Neutrophil (primary cell): ENCODE measurements at regions not wholly inside any gene's neighbourhood (a gene's known extent, or its start where the extent isn't known, plus 50 kb on each side); places are given as distances from the start of the nearest gene placed in this dataset.
"Not testable (repeated sequence)": the region's sequence is repeated elsewhere in the genome, so short reads cannot be mapped to it uniquely, and the experiment has no call there.

Experiments
- H3K27ac ChIP-seq: fragments of 200-600 bp; sonication (generic); 2 replicates; pipeline ENCODE4 v1.5.1; 2016; ENCODE audit warnings: mild to moderate bottlenecking, moderate library complexity
- H3K27me3 ChIP-seq: fragments of 200-600 bp; sonication (generic); 2 replicates; pipeline ENCODE4 v1.6.0; 2016; ENCODE audit warnings: mild to moderate bottlenecking
- H3K36me3 ChIP-seq: fragments of 200-600 bp; sonication (generic); 2 replicates; pipeline ENCODE4 v1.5.1; 2017
- H3K4me1 ChIP-seq, 2 experiments: fragments of 200-600 bp in 1 of 2; sonication (generic) in 1 of 2; 1 replicate in 1 of 2; 2 replicates in 1 of 2; pipeline versions ENCODE4 v1.5.1 to v1.6.1; 2013 to 2016; ENCODE audit warnings: low read depth in 1 of 2, low read length in 1 of 2, mild to moderate bottlenecking in 1 of 2, moderate library complexity in 1 of 2; ENCODE audit not compliant: control insufficient read depth in 1 of 2, insufficient read depth in 1 of 2
- H3K4me3 ChIP-seq, 2 experiments: fragments of 200-600 bp in 1 of 2; sonication (generic) in 1 of 2; 1 replicate in 1 of 2; 2 replicates in 1 of 2; pipeline ENCODE4 v1.5.1; 2013 to 2016; ENCODE audit warnings: low read depth in 1 of 2, low read length in 1 of 2, mild to moderate bottlenecking in 1 of 2, moderate library complexity in 1 of 2
- H3K9me3 ChIP-seq: fragments of 200-600 bp; sonication (generic); 2 replicates; pipeline ENCODE4 v1.5.1; 2016
- CTCF ChIP-seq: fragments of 200-600 bp; sonication (generic); IDR thresholded peaks from 2 replicates; pipeline ENCODE4 v1.5.1; 2016; ENCODE audit warnings: antibody characterized with exemption

DNA sequence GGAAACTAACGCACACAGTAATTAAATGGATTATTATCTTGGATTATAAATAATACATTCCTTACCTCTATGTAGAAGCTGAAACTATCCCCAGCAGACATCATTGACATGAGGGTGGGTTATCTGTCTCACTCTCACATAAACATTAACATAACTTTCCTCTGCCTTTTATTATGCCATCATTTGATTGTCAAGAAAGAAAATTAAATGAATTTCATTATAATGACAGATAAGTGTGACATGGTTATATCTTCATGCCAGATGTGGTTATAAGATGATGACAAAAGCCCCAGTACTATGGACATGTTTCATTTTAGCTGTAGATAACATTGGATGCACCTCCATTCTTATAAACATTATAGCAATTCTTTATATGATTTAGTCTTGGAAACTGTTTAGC is 476.5 kb downstream of the KCNT2 start:
- H3K27me3 ChIP-seq: no peaks in the 10 kb centered on the region
- no peaks in the 10 kb centered on the region for H3K9me3 ChIP-seq
- no peaks in the 10 kb centered on the region for H3K36me3 ChIP-seq
- TF ChIP-seq CTCF: no peak
- no peaks in the 10 kb centered on the region for H3K4me1 ChIP-seq
- H3K27ac ChIP-seq: no peak overlapping the region
- no peak overlapping the region for H3K4me3 ChIP-seq

GRCh38 chr1:196128835-196129234 is 479.4 kb downstream of the KCNT2 start:
- H3K27ac ChIP-seq: no peak overlapping the region
- no peaks in the 10 kb centered on the region for H3K9me3 ChIP-seq
- H3K4me1 ChIP-seq: no peaks in the 10 kb centered on the region
- H3K4me3 ChIP-seq: no peak overlapping the region
- H3K27me3 ChIP-seq: no peaks in the 10 kb centered on the region
- no peaks in the 10 kb centered on the region for H3K36me3 ChIP-seq
- TF ChIP-seq CTCF: no peak

GRCh38 chr1:196121181-196121580 is 487.1 kb downstream of the KCNT2 start:
- H3K36me3 ChIP-seq: no peaks in the 10 kb centered on the region
- no peaks in the 10 kb centered on the region for H3K27me3 ChIP-seq
- H3K4me3 ChIP-seq: no peak overlapping the region
- H3K27ac ChIP-seq: no peak overlapping the region
- TF ChIP-seq CTCF: no peak
- H3K4me1 ChIP-seq: no peaks in the 10 kb centered on the region
- no peaks in the 10 kb centered on the region for H3K9me3 ChIP-seq

DNA sequence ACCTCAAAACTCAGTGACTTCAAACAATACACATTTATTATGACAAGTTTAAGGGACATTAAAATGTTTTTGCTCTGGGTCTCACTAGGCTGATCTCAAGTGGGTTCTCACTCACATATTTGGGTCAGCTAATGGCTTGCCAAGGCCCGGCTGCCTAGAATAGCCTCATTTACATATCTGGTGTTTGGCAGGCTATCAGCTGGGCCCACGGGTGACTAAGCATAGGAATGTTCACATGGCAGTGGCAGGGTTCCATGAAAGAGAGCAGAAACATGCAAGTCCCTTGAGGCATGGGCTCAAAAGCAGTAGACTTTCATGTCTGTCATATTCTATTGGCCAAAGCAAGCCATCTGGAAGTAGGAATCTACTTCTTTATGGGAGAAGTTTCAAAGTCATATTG is 492.6 kb downstream of the KCNT2 start:
- no peak overlapping the region for H3K27ac ChIP-seq
- TF ChIP-seq CTCF: no peak

DNA sequence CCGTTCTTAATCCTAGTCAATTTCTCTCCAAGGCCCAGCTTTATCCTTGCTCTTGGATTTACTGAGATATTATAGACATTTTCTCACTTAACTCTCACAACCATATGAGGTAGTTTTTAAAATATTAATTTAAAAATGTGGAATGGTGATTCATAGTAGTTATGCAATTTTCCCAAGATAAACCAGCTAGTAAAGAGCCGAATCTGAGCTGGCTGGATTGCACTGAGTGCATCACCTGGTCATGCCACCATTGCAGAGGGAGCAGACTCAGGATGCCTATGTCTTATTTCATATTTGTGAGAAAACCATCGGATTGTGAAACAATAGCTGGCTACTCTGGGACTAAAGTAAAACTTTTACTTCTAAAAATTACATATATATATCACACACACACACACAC is 494.0 kb downstream of the KCNT2 start:
- Histone ChIP-seq H3K4me1 (no peaks in the 10 kb centered on the region), H3K27me3 (no peaks in the 10 kb centered on the region), H3K36me3 (no peaks in the 10 kb centered on the region), H3K27ac (no peak overlapping the region), H3K4me3 (no peak overlapping the region), H3K9me3 (no peaks in the 10 kb centered on the region)
- TF ChIP-seq CTCF: no peak

More for the DNA sequence above, 492.6 kb downstream of the KCNT2 start:
- H3K9me3 ChIP-seq: no peaks in the 10 kb centered on the region
- H3K36me3 ChIP-seq: no peaks in the 10 kb centered on the region
- no peaks in the 10 kb centered on the region for H3K27me3 ChIP-seq
- no peak overlapping the region for H3K4me3 ChIP-seq
- no peaks in the 10 kb centered on the region for H3K4me1 ChIP-seq

DNA sequence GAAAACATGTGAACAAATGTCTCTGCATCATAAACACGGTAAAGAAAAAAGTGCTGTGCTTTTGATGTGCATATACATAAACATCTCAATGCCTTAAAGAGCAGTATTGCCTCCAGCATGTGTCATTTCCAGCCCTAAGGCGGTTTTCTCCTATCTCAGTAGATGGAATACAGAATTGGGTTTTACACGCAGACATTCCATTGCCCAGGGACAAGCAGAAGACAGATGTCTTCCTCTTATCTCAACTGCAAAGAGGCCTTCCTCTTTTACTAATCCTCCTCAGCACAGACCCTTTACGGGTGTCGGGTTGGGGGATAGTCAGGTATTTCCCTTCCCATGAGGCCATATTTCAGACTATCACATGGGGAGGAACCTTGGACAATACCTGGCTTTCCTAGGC is 499.2 kb downstream of the KCNT2 start:
- H3K4me1 ChIP-seq, H3K27me3 ChIP-seq, H3K27ac ChIP-seq, H3K9me3 ChIP-seq, H3K36me3 ChIP-seq, H3K4me3 ChIP-seq: not testable (repeated sequence)
